HT1080 (cell line): ENCODE measurements at regions not wholly inside any gene's neighbourhood (a gene's known extent, or its start where the extent isn't known, plus 50 kb on each side); places are given as distances from the start of the nearest gene placed in this dataset.
A peak's percentile ranks its signal among the peaks of the same experiment; 100 is the strongest.

Source experiments
- DNase-seq: peaks from one replicate; pipeline ENCODE4 v3.0.0-alpha.2; 2015; ENCODE audit warnings: low read depth

DNA sequence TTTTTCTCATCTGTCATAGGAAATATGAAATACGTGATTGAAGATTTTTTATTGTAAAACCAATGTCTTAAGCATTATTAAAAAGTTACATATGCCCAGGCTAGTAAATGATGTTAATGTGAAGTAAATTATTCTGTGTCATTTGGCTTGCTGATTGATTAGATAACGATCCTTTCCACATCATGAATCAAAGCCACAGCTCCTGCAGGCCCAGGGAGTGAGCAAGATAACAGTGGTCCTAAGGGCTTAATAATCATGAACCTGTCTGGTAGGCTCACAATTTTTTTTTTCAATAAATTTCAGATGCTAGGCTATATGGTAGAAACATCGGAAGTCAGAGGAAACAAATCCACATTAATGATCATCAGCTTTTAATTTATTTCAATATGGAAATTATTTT is 269.0 kb upstream of the SLC10A2 start:
- DNase-seq, result no peak

DNA sequence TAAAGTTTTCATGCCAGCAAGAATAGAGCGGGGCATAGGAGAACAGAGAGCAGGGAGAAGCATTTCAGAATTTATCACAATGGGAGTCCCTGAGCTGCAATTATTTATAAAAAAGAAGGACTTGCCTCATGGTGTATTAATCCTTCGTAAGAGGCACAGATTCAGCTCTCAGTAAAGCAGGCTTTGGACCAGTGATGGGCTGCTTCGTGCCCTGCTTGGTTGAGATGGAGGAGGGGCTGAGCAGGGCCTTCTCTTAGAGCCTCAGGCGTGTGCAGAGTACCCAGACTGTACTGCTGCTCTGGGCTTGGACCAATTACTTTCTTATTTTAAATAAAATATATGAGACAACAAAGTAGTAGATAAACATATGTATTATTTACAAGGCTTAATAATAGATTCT is 265.7 kb upstream of the SLC10A2 start:
- no peak for DNase-seq

DNA sequence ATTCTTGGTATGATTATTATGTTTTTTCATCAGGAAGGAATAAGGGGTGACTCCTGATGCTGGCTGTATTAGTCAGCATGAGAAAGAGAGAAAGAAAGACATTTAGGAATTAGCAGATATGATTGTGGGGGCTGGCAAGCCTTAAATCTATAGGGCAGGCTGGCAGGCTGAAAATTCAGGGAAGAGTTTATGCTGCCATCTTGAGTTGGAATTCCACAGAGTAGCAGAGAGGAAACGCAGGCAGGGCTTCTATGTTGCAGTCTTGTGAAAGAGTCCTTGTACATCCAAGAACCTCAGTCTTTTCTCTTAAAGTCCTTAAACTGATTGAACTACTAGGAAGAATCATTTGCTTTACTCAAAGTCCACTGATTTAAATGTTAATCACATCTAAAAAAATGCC is 262.7 kb upstream of the SLC10A2 start:
- no peak for DNase-seq

DNA sequence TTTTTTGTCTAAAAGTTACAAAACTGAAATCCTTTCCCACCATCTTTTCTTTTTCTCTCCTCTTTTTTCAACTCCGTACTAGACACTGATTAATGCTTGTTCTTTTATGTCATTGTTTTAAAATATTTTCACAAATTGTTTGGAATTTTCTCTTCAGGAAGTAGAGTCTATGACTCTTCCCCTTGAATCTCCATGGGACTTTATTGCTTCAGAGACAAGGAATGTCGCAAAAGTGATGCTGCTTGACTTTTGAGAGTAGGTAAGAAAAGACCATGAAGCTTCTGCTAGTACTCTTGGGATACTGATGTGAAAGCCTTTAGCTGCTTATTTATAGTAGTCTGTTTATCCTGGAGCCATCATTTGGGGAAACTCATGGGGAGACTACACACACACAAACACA is 260.1 kb upstream of the SLC10A2 start:
- DNase-seq, result no peak

DNA sequence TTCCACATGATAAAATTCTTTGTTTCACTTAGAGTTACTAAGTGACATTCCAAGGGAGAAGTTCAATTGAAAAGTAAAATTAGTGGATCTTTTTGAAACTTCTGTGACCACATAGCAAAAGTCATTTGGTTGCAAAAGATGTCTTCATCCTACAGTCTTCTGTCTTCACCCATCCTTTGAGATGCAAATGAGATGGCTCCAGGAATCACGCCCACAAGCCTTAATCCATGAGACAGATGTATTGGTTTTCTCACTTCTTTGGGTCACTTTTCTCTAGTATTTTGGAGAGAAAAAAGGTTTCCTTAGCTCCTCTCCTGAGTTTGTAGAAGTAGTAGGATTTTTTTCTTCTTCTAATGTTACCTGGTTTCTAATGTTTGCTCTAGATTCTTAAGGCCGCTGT is 259.5 kb upstream of the SLC10A2 start:
- no peak for DNase-seq

DNA sequence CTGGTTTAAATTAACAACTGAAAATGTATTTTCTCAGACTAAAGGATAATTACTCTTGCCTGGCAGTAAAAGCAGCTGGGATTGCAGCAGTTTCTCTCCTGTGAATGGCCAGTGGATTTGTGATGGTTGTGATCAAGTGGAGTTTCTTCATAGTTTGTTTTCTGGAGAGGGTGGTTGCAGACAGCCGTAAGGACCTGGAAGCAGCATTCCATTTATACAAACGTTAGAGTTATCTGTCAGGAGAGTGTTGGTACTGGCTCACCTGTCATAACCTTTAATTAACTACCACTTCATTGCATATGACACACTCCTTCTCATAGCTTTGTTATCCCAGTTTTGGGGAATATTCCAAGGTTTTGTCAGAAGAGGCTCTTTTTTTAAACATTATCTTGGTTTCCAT is 258.4 kb upstream of the SLC10A2 start:
- no peak for DNase-seq

DNA sequence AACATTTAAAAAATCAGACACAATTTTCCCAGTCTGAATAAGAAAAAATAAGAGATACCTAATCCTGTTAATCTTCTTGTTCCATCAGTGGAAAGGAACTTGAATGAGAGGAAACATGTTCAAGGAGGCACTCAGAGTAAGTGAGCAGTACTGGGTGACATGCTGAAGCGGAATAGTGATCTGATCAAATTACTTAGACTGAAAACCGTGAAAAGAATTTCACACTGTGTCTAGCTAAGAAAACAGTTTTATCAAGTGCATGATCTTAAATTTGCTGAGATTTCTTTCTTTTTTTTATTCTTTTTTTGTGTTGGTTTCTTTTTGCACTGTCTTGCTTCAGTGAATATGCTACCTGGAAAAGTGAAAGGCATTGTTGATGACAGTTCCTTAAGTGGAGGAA is 249.5 kb upstream of the SLC10A2 start:
- no peak for DNase-seq

DNA sequence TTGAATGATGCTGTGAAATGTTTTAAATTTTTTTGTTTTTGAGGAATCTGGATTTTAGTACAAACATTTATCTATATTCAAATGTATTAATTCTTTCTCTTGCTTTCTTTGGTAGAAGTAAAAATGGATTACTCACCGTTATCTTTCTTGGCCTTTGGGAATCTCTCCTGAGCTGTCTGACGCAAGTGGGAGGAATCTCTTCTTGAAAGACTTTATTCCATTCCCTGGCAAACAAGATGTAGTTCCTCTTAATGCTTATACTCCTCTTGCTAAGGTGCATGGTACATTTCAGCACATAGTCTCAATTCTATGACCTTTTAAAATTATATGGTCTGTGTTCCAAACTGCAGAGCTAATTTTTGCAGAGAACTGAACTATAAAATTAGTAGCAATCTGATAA is 246.2 kb upstream of the SLC10A2 start:
- no peak for DNase-seq

DNA sequence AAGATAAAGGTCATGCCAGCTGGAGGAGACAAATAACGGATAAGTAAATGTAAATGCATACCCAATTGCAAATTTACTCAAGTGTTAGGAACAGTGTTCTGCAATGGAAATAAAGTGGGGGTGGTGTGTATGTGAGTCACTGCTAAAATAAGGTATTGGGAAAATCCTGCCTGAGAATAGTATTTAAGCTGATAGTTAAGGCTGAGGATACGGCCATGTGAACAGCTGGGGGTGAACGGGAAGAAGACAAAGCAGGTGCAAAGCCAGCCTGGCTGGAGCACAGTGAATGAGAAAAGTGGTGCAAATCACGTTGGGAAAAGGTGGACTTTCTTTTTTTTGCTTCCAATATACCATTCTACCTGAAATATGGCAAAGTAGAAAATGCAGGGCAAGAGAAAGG is 242.4 kb upstream of the SLC10A2 start:
- no peak for DNase-seq

DNA sequence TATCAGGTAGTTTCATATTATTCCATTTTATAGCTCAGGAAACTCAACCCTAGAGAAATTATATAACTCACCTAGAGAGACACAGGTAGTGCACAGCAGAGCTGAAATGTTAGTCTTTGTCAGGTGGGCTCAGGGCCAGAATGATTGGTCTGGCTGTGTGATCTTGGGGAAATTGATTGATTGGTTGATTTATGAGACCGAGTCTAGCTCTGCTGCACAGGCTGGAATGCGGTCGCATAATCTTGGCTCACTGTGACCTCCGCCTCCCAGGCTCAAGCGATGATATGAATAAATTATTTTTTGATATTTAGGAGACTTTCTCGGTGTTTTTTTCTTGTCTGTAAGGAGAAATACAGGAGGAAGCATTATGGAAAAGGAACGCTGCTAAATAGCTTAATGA is 239.9 kb upstream of the SLC10A2 start:
- no peak for DNase-seq

DNA sequence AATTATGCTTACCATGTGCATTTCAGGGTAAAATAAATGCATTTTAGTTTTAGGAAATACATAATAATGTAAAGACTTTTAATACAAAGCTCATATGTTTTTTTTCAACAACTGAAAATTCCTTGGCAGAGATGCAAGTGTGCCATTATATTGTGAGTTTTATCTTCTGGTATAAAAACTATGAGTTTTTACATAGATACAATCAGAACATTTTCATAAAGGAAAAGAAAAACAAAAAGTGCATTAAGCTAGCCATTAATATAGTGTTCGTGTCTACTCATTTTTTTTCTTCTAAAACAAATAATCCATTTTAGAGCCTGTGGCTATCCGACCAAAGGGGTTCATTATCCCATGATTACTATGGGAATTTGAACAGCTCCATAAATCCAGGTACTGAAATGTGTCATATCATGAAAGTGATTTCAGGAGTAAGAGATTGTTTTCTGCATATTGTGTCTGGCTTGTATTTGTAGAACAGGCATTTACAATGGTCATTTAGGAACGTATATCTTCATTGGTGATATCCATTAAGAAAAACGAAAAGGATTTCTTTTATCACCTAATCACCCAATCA is 236.9 kb upstream of the SLC10A2 start:
- no peak for DNase-seq

DNA sequence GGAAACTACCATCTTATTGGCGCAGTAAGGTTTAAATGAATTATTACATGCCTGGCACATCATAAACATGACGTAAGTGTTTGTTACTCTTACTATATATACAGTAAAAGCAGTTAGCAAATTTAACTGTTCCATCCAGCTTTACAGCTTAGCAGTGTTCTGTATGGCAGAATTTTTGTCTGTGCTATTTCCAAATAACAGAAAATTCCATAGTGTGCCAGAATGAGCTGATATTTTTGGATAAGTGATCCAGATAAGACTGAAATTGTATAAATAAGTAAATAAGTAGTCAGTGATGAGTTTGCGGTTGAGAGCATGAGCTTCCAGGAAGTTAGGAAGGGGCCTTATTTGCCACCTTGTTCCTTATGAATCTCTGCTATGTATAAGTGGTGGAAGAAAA is 236.5 kb upstream of the SLC10A2 start:
- no peak for DNase-seq

DNA sequence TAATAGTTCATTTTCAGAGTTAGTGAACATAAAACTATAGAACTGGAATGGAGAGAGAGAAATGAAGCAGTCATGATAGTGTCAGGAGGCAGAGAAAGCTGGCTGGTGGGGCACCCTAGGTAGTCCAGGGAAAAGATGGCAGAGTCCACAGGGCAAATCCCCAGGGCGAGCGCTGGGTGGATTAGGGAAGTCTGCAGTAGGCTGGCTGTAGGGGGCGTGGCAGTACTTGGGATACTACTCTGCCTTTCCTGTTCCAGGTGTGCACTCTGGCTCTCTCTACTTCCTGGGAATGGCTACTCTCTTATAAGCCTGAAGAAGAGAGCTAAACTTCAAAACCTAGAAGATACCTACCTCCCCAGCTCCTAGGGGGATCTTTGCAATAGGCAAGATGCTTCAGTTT is 232.9 kb upstream of the SLC10A2 start:
- DNase-seq, result no peak

DNA sequence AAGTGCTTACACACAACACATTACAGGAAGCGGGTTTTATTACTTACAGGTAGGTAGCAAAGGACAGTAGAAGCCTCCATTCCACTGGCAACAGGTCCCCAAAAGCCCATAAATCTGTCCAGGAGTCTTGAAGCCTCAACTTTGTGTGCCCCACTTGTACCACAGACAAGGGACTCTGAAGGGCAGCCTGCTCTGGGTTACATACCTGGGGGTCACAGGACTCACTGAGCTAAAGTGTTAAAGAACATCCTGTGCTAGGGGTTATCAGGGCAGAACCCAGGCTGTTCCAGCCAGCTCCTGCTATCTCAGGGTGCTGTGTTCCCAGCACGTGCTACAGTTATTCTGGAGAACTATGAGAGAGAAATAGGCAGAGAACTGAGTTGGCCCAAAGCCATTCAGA is 230.9 kb upstream of the SLC10A2 start:
- no peak for DNase-seq

DNA sequence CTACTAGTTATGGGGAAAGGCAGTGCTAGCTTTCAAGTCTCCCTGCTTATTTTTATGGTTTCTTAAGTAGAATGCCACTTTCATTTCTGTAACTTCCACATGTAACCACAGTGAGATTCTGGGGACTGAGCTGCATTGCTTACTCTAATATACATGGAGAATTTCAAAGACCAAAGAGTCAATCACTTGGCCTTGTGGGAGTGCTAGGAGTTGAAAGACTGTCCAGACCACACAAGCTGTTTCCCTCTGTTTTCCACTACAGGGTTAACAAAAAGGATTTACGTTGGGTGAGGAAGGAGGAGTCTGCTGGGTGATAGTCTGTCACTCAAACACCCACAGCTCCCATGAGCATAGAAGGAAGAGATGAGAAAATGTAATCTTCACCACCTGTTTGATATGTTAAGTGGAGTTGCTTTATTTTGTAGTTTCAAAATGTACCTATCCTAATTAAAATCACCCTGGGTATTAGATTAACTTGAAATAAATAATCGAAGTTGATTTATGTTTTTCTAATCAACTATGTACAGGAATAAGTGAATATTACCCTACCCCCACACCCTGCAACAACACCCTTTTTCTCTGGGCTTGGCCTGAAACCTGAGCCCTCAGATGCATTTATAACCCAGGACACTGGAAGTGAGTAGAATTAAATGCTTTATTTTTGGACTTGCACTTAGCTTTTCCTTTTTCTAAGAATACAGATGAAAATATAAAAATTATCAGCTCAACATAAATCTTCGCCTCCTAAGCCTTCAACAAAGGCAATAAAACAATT is 225.8 kb upstream of the SLC10A2 start:
- DNase-seq, result no peak

DNA sequence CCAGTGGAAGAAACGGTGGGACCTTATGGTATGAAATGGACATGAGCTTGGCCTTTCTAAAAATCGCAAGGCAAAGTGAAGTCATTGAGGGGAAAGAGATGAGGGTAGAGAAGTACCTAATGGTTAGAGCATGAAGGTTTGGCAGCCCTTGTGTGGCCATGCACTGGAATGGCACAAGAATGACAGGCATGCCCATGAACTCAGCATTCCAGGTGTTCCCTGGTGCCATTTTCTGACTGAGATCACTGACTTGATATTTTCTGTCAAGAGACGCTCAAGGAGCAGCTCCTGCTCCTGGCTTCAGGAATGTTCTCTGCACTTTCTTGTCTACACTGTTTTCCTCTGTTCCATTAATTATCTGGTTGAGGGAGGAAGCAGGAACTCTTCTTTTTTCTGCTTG is 225.0 kb upstream of the SLC10A2 start:
- DNase-seq, result no peak

DNA sequence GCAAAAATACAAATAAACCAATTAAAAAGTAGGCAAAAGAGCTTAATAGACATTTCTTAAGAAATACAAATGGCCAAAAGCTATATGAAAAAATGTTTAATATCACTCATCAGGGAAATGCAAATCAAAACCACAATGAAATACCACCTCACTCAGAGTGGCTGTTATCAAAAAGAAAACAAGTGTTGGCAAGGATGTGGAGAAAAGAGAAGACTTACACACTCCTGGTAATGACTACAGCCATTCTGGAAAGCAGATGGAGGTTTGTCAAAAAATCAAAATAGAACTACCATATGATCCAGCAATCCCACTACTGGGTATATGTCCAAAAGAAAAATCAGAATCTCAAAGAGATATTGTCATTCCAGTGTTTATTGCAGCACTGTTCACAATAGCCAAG is 223.5 kb upstream of the SLC10A2 start:
- DNase-seq, result peak; percentile 13

DNA sequence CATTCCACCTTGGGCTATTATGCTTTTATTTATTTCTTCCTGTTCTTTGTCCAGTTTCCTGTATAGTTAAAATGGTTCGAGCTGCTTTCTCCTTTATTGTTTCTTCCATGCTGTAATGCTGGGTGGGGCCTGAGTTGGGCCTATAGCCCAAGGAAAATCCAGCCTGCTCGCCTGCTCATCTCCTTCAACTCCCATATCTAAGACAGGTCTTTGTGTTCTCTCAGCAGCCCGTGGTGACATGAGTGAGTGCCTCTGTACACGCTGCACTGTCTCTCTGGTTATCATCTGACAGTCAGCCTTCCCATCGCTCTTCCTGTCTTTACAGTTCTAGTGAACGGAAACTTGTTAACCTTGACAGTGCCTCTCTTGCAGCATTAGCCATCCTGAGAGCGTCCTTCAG is 221.9 kb upstream of the SLC10A2 start:
- no peak for DNase-seq

DNA sequence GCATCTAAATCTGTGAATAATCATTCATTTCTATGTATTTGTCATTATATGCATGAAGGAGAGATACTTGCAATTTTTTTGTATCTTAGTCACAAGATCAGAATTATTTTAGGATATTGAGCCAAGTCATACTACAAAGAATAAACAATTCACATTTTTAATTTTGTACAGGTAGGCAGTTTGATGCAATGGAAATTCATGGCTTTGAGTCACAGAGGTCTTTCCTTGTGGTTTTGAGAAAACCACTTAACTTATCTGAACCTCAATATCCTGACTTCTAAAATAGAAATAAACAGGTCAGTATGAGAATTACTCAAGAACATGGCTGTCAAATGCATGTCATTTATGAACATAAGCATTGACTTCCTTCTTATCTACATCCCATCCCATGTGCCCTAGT is 221.4 kb upstream of the SLC10A2 start:
- peak; percentile 50 for DNase-seq

DNA sequence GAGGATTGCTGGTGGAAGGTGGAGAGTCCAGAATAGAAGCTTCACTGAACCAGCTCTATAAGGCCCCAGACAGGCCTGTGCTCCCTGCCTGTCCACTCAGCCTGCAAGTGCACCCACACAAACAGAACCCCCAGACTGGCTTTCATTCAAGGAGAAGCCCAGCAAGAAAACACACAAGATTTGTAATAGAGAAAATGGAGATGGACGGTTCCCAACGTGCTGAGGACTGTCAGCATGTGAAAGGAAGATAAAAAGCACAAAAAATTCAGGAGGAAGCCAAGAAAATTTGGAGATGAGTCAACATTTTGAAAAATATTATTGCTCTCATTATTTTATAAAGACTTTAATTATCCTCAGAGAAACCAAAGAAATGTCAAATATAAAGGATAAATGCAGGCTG is 218.2 kb upstream of the SLC10A2 start:
- no peak for DNase-seq

DNA sequence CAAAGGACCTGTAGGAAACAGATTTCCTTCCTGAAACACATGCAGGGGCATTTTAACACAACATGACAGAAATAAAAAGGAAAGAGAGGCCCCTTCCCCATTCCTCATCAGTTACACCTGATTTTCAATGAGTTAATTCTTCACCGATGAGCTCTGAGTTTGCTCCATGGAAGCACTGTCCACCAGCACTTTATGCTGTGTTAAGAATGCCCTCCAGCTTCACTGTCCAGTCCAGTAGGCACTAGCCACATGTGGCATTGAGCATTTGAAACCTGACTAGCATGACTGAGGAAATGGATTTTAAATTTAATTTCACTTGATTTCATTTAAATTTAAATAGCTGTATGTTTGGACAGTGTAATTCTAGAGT is 217.2 kb upstream of the SLC10A2 start:
- DNase-seq, result no peak

DNA sequence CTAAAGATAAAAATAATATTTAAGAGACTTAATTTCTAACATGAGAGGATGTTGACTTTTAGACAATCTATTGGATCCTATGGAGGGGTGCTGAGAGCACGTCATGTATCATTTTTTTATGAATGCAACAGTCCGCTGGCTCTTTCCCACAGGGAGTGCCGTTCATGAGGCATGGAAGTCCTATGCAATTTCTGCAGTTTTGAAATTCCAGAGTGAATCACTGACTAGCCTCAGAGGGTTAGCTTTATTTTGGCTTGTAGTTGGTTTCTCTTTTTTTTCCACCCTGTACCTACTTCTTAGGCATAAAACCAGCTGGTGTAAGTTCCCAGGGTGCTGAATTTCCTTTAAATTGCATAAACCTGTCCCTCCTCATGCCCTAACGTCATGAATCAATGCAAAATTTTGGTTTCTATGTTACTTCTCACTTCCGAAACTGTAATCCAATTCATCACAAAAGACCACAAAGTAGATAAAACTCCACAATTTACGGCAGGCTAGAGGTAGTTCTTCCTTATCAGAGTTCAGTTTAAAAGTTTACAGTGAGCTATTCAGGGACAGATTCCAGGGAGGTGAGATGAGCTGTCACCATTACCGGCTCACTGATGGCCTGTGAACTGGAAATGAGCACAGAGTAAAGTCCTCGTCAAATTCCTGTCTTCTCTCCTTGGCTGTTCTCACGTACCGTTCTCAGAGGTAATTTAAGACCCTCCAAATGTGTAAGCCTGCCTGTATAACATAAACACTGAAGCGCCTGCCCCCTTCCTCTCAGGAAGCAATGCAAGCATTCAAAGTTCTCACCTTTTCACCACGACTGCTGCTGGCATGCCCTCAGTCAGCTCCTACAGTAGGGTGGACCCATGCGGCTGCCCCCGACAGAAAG is 216.6 kb upstream of the SLC10A2 start:
- DNase-seq, result peak; percentile 91
